Cardiac muscle cell (in vitro differentiated cells and primary cell): ENCODE measurements at regions not wholly inside any gene's neighbourhood (a gene's known extent, or its start where the extent isn't known, plus 50 kb on each side); places are given as distances from the start of the nearest gene placed in this dataset.

Experiments used
- DNase-seq, 2 donors: peaks; one replicate each; pipeline versions ENCODE4 v3.0.0 to v3.0.0-alpha.2; 2010 to 2017; ENCODE audit warnings: low read depth in 1 of 2, low spot score in 1 of 2
- H3K27ac ChIP-seq: fragments of 200-600 bp; sonication (generic); 2 replicates; pipeline ENCODE4 v1.5.1; 2016
- H3K27me3 ChIP-seq: fragments of 200-600 bp; sonication (generic); 2 replicates; pipeline ENCODE4 v1.6.0; 2016; ENCODE audit warnings: control low read depth
- H3K36me3 ChIP-seq: fragments of 200-600 bp; sonication (generic); 2 replicates; pipeline ENCODE4 v1.5.1; 2016; ENCODE audit warnings: control low read depth
- H3K4me1 ChIP-seq: fragments of 200-600 bp; sonication (generic); 2 replicates; pipeline ENCODE4 v1.8.1; 2017; ENCODE audit warnings: low read depth, mild to moderate bottlenecking, mixed run types
- H3K4me3 ChIP-seq: fragments of 200-600 bp; sonication (generic); 2 replicates; pipeline ENCODE4 v1.5.1; 2016; ENCODE audit warnings: mild to moderate bottlenecking
- H3K9me3 ChIP-seq: fragments of 200-600 bp; sonication (generic); 2 replicates; pipeline ENCODE4 v1.5.1; 2017; ENCODE audit warnings: low read depth, mild to moderate bottlenecking, control low read depth
- CTCF ChIP-seq: IDR thresholded peaks from 2 replicates; pipeline ENCODE4 v1.5.1; 2012; ENCODE audit warnings: low read depth, mild to moderate bottlenecking, low read length

DNA sequence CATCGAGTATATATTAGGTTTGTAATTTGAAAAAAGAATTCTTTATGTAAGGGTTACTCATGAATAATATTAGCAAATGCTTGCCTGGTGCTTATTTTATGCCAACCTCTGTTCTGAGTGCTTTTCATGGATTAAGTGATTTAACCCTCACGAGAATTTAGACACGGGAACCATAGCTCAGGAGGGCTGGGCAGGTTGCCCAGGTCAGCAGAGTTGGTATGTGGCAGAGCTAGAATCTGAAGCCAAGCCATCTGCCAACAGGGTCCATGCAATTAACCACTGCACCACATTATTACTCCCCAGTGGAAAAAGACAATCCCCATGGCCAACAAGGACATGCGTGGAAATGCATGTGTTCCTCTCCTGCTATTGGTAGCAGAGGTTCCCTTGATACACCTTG is 345.6 kb downstream of the CDC5L start:
- Histone ChIP-seq H3K27me3 (no peaks in the 10 kb centered on the region), H3K36me3 (no peaks in the 10 kb centered on the region), H3K4me3 (no peak overlapping the region), H3K4me1 (no peaks in the 10 kb centered on the region), H3K9me3 (no peaks in the 10 kb centered on the region), H3K27ac (no peak overlapping the region)
- TF ChIP-seq CTCF = no peak
- DNase-seq = no peak

DNA sequence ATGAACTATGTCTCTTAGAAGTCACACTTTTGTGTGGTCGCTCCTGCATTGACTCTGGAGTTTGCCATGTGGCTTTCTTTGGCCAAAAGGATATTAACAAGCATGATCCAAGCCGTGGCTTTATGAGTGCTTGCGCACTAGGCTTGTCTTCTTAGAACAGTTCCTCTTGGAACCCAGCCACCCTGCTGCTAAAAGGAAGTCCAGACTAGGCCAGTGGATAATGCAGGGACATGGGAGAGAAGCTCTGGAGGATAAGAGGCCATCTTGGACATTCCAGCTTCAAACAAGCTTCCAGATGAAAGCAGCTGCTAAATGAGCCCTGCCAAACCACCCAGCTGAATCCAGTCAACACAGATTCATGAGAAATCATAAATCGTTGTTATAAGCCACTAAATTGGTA is 346.4 kb downstream of the CDC5L start:
- no peak overlapping the region for H3K4me3 ChIP-seq
- no peak for TF ChIP-seq CTCF
- peak in 1 of 2 donors; percentile 52 for DNase-seq

GRCh38 chr6:44734886-44735629 is 347.6 kb downstream of the CDC5L start:
- Histone ChIP-seq H3K27ac (no peak overlapping the region), H3K36me3 (no peaks in the 10 kb centered on the region), H3K4me1 (peaks cover 4% of the 10 kb centered on the region), H3K27me3 (no peaks in the 10 kb centered on the region), H3K4me3 (no peak overlapping the region), H3K9me3 (no peaks in the 10 kb centered on the region)
- no peak for TF ChIP-seq CTCF
- no peak for DNase-seq

More for the DNA sequence above, 346.4 kb downstream of the CDC5L start:
- peaks cover 4% of the 10 kb centered on the region for H3K4me1 ChIP-seq
- H3K27me3 ChIP-seq = no peaks in the 10 kb centered on the region
- no peaks in the 10 kb centered on the region for H3K9me3 ChIP-seq
- H3K36me3 ChIP-seq = no peaks in the 10 kb centered on the region
- H3K27ac ChIP-seq = no peak overlapping the region

DNA sequence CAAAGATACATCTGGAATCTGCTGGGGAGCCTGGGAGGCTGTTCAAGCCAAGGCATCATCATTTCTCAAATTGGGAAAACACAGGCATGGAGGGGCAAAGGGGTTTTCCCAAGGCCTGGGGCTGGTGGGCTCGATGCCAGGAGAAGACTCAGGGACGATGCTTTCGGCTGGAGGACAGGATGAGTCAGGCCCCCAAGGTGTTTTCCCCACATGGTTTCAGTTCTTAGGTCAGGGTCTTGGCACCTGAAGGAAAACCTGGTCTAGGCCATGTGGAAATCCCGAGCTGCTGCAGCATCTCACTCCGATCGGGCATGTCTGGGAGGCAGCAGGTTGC is 348.1 kb downstream of the CDC5L start:
- Histone ChIP-seq H3K27me3 (no peaks in the 10 kb centered on the region), H3K4me1 (peaks cover 4% of the 10 kb centered on the region), H3K9me3 (no peaks in the 10 kb centered on the region), H3K36me3 (no peaks in the 10 kb centered on the region), H3K27ac (no peak overlapping the region), H3K4me3 (no peak overlapping the region)
- peak in 1 of 2 donors; percentile 44 for DNase-seq
- no peak for TF ChIP-seq CTCF

DNA sequence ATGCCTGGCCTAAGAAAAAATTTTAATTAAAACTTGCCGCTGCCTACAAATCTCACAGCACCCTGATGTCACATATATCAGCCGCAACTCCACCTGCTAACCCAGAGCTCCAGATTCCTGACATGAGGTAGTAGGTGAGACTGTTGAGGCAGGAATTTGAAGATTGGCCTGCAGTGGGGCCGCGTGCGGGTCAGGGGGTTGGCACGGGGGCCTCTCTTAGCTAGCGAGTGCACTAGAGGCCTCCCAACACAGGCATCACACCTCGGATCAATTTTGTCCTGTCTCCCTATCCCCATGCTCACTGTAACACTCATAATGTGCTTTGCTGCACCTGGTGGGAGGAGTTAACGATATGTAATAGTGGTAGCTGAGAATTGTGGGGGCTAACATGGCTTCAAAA is 349.8 kb downstream of the CDC5L start:
- no peak overlapping the region for H3K4me3 ChIP-seq

More for the DNA sequence above, 349.8 kb downstream of the CDC5L start:
- no peak for DNase-seq
- no peak overlapping the region for H3K27ac ChIP-seq
- H3K4me1 ChIP-seq = peaks cover 4% of the 10 kb centered on the region
- no peaks in the 10 kb centered on the region for H3K27me3 ChIP-seq
- H3K9me3 ChIP-seq = no peaks in the 10 kb centered on the region
- TF ChIP-seq CTCF = no peak
- no peaks in the 10 kb centered on the region for H3K36me3 ChIP-seq
